Right atrium auricular region (tissue), 2 donors: ENCODE measurements at regions not wholly inside any gene's neighbourhood (a gene's known extent, or its start where the extent isn't known, plus 50 kb on each side); places are given as distances from the start of the nearest gene placed in this dataset.
"Not testable (repeated sequence)": the region's sequence is repeated elsewhere in the genome, so short reads cannot be mapped to it uniquely, and the experiment has no call there.

ENCODE experiments used
- DNase-seq: peaks from one replicate; pipeline ENCODE4 v3.0.0-alpha.2; 2019; ENCODE audit warnings: low spot score
- H3K27ac ChIP-seq, 2 donors: fragments of 200-600 bp; sonication (generic); 1 replicate in 1 of 2; 2 replicates in 1 of 2; pipeline ENCODE4 v1.5.1; 2016 to 2019
- H3K27me3 ChIP-seq, 2 donors: fragments of 200-600 bp; sonication (generic); one replicate each; pipeline versions ENCODE4 v1.5.1 to v1.6.0; 2017 to 2019
- H3K36me3 ChIP-seq: fragments of 200-600 bp; sonication (generic); one replicate; pipeline ENCODE4 v1.5.1; 2016
- H3K4me1 ChIP-seq, 2 donors: fragments of 200-600 bp; sonication (generic); one replicate each; pipeline versions ENCODE4 v1.5.1 to v1.6.0; 2017 to 2019
- H3K4me3 ChIP-seq, 2 donors: fragments of 200-600 bp; sonication (generic); 1 replicate in 1 of 2; 2 replicates in 1 of 2; pipeline ENCODE4 v1.5.1; 2017 to 2019; ENCODE audit warnings: mild to moderate bottlenecking in 1 of 2, moderate library complexity in 1 of 2
- H3K9me3 ChIP-seq, 2 donors: fragments of 200-600 bp; sonication (generic); one replicate each; pipeline ENCODE4 v1.5.1; 2019
- TF ChIP-seq, protein P1 (sequence below), 2 donors: fragments of 200-600 bp; sonication (generic); IDR thresholded peaks; one replicate each; pipeline ENCODE4 v1.5.1; 2019; ENCODE audit warnings: antibody characterized with exemption in 2 of 2

DNA sequence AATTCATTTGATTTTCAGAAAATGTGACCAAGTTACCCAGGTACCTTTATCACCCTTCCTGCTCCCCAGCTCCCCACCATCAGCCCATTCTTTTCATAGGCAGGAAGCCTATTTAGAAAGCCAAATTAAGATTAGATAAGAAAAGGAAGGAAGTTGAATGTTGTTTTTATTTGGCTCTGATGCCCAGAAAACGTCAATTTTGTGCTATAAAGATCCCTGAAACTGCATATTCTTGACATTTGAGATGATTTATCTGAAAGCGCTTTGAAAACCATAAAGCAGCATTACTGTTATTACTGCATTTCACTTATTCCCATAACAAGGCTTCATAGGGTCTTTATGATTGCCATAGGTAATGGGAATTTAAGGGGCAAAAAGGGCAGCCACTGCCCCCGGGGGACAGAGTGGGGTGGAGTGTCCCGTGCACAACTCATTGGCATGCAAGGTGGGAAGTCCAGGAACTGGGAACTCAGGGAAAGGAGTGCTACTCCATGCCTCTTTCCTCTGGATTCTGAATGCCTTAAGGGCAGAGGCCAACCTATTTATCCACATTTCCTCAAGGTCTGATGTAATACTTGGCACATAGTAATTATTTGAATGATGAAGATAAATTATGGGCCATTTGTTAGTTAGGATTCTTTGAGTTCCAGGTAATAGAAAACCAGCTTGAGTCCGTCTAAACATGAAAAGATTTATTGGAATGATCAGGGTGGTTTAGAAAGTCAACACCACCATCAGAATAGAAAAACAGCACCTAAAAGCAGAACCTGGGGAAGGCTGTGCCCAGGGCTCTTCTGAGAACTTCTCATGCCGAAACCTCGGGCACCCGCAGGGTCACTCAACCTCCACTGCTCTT, 100.6 kb upstream of the ELMO1 start:
- DNase-seq = no peak
- Histone ChIP-seq H3K27ac (no peak overlapping the region), H3K9me3 (no peaks in the 10 kb centered on the region), H3K27me3 (no peaks in the 10 kb centered on the region), H3K4me3 (no peak overlapping the region), H3K36me3 (no peaks in the 10 kb centered on the region), H3K4me1 (no peaks in the 10 kb centered on the region)
- TF ChIP-seq, protein P1, sequence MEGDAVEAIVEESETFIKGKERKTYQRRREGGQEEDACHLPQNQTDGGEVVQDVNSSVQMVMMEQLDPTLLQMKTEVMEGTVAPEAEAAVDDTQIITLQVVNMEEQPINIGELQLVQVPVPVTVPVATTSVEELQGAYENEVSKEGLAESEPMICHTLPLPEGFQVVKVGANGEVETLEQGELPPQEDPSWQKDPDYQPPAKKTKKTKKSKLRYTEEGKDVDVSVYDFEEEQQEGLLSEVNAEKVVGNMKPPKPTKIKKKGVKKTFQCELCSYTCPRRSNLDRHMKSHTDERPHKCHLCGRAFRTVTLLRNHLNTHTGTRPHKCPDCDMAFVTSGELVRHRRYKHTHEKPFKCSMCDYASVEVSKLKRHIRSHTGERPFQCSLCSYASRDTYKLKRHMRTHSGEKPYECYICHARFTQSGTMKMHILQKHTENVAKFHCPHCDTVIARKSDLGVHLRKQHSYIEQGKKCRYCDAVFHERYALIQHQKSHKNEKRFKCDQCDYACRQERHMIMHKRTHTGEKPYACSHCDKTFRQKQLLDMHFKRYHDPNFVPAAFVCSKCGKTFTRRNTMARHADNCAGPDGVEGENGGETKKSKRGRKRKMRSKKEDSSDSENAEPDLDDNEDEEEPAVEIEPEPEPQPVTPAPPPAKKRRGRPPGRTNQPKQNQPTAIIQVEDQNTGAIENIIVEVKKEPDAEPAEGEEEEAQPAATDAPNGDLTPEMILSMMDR (IDR thresholded peaks at IDR 0.05) = no peak

DNA sequence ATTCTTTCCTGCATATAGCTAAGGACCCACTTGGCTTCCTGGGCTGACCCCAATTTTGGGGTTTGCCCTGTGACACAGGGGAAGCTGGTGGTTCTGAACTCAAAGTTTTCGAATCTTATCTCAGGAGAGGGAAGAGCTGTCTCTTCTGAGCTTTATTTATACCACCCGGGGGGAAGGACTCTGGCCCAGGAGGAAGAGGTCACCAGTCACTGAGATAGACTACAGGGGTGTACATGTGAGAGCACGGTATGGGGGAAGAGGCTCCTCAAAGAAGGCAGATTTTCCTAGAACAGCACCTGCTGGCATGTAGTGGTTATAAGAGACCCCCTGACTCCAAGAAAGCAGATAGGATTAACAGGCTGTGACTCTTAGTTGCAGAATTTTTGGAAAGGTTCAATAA, 101.8 kb upstream of the ELMO1 start:
- H3K27me3 ChIP-seq = no peaks in the 10 kb centered on the region
- H3K4me3 ChIP-seq = no peak overlapping the region
- H3K4me1 ChIP-seq = no peaks in the 10 kb centered on the region
- H3K36me3 ChIP-seq = no peaks in the 10 kb centered on the region
- DNase-seq = no peak
- no peak overlapping the region for H3K27ac ChIP-seq
- TF ChIP-seq, protein P1 (IDR thresholded peaks at IDR 0.05) = no peak
- no peaks in the 10 kb centered on the region for H3K9me3 ChIP-seq

DNA sequence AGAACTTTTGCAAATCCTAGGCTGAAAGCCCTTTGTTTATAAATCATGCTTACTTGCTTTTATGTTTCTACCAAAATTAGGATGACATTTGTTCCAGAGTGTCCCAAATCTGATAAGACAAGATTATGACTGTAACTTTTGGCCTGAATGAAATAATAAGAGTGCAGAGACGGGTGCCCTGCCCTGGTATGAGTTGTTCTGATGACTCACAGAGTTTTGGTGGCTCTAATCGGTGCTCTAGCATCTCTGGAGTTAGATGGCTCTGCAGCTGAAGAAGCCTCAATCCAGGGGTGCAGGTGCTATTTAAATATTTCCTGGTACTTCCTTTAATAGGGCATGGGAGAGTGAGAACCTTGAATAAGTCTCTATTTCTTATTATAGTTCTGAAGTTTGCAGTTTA, 102.2 kb upstream of the ELMO1 start:
- no peaks in the 10 kb centered on the region for H3K9me3 ChIP-seq
- no peaks in the 10 kb centered on the region for H3K4me1 ChIP-seq
- no peaks in the 10 kb centered on the region for H3K27me3 ChIP-seq
- H3K4me3 ChIP-seq = no peak overlapping the region
- TF ChIP-seq, protein P1 (IDR thresholded peaks at IDR 0.05) = no peak
- H3K36me3 ChIP-seq = no peaks in the 10 kb centered on the region
- no peak for DNase-seq
- H3K27ac ChIP-seq = no peak overlapping the region

DNA sequence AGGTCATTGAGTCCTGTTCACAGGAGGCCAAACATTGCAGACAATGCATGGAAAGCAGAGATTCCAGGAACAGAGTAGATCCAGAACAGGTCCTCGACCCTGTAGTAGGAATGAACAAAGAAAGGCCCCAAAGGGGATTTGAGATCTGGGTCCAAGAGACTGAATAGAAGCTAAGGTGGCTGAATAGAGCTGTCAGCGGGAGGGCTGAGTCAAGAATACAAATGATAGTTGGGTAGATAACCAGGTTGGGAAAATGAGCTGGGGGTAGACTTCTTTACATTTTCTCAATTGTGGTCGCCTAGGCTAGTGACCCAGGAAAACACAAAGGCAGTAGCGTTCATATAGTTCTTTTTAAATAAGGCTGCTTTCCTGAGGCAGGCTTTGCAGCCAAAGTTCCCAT, 103.4 kb upstream of the ELMO1 start:
- TF ChIP-seq, protein P1 (IDR thresholded peaks at IDR 0.05) = no peak
- Histone ChIP-seq H3K9me3 (no peaks in the 10 kb centered on the region), H3K36me3 (no peaks in the 10 kb centered on the region), H3K27ac (no peak overlapping the region), H3K27me3 (no peaks in the 10 kb centered on the region), H3K4me3 (no peak overlapping the region), H3K4me1 (no peaks in the 10 kb centered on the region)
- no peak for DNase-seq

DNA sequence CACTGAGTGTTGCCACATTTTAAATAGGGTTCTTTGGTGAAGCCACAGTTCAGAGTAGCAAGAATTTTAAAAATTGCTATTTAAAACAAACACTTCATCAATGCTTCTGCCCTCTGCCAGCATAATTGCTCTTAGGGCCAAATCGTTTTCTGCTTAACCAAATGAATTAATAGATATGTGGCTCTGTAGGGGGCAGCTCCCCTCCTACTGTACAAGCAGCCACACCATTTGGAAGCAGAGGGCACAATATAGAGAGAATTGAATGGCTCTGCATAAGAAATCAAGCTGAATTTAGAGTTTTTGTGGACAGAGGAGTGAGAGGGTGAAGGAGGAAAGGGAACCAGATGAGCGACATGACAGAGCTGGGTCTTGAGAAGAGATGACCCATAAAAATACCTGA, 103.8 kb upstream of the ELMO1 start:
- not testable (repeated sequence) for H3K27ac ChIP-seq

DNA sequence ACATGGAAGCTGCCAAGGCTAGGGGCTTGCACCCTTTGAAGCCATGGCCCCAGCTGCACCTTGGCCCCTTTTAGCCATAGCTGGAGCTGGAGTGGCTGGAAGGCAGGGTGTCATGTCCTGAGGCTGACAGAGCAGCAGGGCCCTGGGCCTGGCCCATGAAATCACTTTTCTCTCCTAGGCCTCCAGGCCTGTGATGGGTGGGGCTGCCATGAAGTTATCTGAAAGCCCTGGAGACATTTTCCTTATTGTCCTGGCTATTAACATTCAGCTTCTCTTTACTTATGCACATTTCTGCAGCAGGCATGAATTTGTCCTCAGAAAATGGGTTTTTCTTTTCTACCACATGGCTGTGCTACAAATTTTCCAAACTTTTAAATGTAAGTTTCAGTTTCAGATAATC, 106.9 kb upstream of the ELMO1 start:
- Histone ChIP-seq H3K9me3 (no peaks in the 10 kb centered on the region), H3K4me3 (no peak overlapping the region), H3K36me3 (no peaks in the 10 kb centered on the region), H3K4me1 (no peaks in the 10 kb centered on the region), H3K27ac (no peak overlapping the region), H3K27me3 (no peaks in the 10 kb centered on the region)
- TF ChIP-seq, protein P1 (IDR thresholded peaks at IDR 0.05) = no peak
- DNase-seq = no peak

More for the DNA sequence above, 103.8 kb upstream of the ELMO1 start:
- H3K27me3 ChIP-seq, H3K9me3 ChIP-seq, H3K36me3 ChIP-seq, H3K4me3 ChIP-seq, H3K4me1 ChIP-seq, DNase-seq: not testable (repeated sequence)
